NB4 (cell line): ENCODE measurements at regions not wholly inside any gene's neighbourhood (a gene's known extent, or its start where the extent isn't known, plus 50 kb on each side); places are given as distances from the start of the nearest gene placed in this dataset.

Source experiments
- DNase-seq: peaks from one replicate; pipeline ENCODE4 v3.0.0; 2010; ENCODE audit warnings: low read depth
- H3K4me3 ChIP-seq: one replicate; pipeline ENCODE4 v1.5.1; 2011; ENCODE audit warnings: mild to moderate bottlenecking, low read depth, low read length, moderate library complexity
- CTCF ChIP-seq: IDR thresholded peaks from one replicate; pipeline ENCODE4 v1.5.1; 2012; ENCODE audit warnings: low read depth, low read length
- MAX ChIP-seq: IDR thresholded peaks from 2 replicates; pipeline ENCODE4 v1.6.1; 2011; ENCODE audit warnings: low read depth, low read length
- MYC ChIP-seq: IDR thresholded peaks from 2 replicates; pipeline ENCODE4 v1.6.1; 2011; ENCODE audit warnings: low read depth, low read length
- POLR2A ChIP-seq: IDR thresholded peaks from 2 replicates; pipeline ENCODE4 v1.6.1; 2011; ENCODE audit warnings: mild to moderate bottlenecking; ENCODE audit not compliant: insufficient read length; ENCODE audit errors: extremely low read depth

- no peak overlapping the region for H3K4me3 ChIP-seq
- TF ChIP-seq MYC: no peak
- TF ChIP-seq POLR2A: no peak
- TF ChIP-seq MAX: no peak
- no peak for TF ChIP-seq CTCF
- no peak for DNase-seq
Measured at GRCh38 chr5:98576275-98576674, 197.2 kb upstream of the RGMB start.

- TF ChIP-seq MYC (no peak), MAX (no peak)
- no peak for DNase-seq
- no peak overlapping the region for H3K4me3 ChIP-seq
Measured at GRCh38 chr5:98578438-98578837, 195.0 kb upstream of the RGMB start.

GRCh38 chr5:98581112-98581997 lies 192.1 kb upstream of the RGMB start:
- no peak for DNase-seq
- H3K4me3 ChIP-seq: no peak overlapping the region
- no peak for TF ChIP-seq MAX
- no peak for TF ChIP-seq POLR2A
- TF ChIP-seq CTCF: no peak
- TF ChIP-seq MYC: no peak

GRCh38 chr5:98583586-98583985 lies 189.9 kb upstream of the RGMB start:
- TF ChIP-seq MYC: no peak
- no peak for TF ChIP-seq CTCF
- no peak for TF ChIP-seq POLR2A
- no peak for TF ChIP-seq MAX
- H3K4me3 ChIP-seq: no peak overlapping the region
- no peak for DNase-seq

GRCh38 chr5:98585661-98586310 lies 187.7 kb upstream of the RGMB start:
- DNase-seq: no peak
- no peak overlapping the region for H3K4me3 ChIP-seq
- TF ChIP-seq MYC (no peak), MAX (no peak), CTCF (no peak), POLR2A (no peak)

GRCh38 chr5:98586581-98586980 lies 186.9 kb upstream of the RGMB start:
- no peak overlapping the region for H3K4me3 ChIP-seq
- DNase-seq: no peak
- TF ChIP-seq CTCF (no peak), MYC (no peak), MAX (no peak), POLR2A (no peak)
